ENCODE measurements at regions not wholly inside any gene's neighbourhood (a gene's known extent, or its start where the extent isn't known, plus 50 kb on each side); places are given as distances from the start of the nearest gene placed in this dataset.

DNA sequence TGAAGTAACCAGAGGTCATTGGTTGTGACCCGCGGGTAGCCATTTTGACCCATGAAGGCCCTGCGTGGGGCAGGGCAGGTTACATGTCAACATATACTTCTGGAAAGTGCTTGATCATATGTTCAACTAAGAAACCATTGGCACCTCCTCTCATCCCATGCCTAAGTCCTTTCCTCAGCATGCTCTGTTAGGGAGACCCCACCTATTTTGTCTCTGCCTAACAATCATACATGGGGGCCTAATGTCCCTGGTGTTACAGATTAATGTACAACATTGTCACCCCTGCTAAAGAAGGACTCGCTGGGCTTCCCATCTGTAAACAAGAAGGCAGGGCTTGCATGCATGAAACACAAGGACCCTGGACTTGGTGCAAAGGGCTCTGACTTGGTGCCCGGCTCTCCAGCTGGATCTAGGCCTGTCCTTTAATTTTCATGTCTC is 133.7 kb upstream of the TNS3 start:
- TF ChIP-seq POLR2A (IDR thresholded peaks at IDR 0.05): no peak
- TF ChIP-seq, protein P1, sequence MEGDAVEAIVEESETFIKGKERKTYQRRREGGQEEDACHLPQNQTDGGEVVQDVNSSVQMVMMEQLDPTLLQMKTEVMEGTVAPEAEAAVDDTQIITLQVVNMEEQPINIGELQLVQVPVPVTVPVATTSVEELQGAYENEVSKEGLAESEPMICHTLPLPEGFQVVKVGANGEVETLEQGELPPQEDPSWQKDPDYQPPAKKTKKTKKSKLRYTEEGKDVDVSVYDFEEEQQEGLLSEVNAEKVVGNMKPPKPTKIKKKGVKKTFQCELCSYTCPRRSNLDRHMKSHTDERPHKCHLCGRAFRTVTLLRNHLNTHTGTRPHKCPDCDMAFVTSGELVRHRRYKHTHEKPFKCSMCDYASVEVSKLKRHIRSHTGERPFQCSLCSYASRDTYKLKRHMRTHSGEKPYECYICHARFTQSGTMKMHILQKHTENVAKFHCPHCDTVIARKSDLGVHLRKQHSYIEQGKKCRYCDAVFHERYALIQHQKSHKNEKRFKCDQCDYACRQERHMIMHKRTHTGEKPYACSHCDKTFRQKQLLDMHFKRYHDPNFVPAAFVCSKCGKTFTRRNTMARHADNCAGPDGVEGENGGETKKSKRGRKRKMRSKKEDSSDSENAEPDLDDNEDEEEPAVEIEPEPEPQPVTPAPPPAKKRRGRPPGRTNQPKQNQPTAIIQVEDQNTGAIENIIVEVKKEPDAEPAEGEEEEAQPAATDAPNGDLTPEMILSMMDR (IDR thresholded peaks at IDR 0.05): no peak
